OCI-LY7 (cell line): ENCODE measurements at regions not wholly inside any gene's neighbourhood (a gene's known extent, or its start where the extent isn't known, plus 50 kb on each side); places are given as distances from the start of the nearest gene placed in this dataset.

ENCODE experiments used
- BruUV-seq: library from RNA; stranded (reverse); fragments of 400-500 nt; replicated peaks from 2 replicates; lab custom pipeline; 2021; lab: Mats Ljungman, UMichigan
- CTCF ChIA-PET: fragments of 300-600 bp; sonication (Branson Sonifier 250); formaldehyde crosslinking; loops from one replicate; lab custom pipeline; 2022; ENCODE audit warnings: antibody characterized with exemption; ENCODE audit not compliant: unreplicated experiment; lab: Charles Lee
- POLR2A ChIA-PET: fragments of 300-600 bp; sonication (Branson Sonifier 250); formaldehyde crosslinking; loops from one replicate; lab custom pipeline; 2022; ENCODE audit warnings: antibody characterized with exemption; lab: Charles Lee
- DNase-seq: peaks from one replicate; pipeline ENCODE4 v3.0.0-alpha.2; 2015; ENCODE audit warnings: low spot score
- H2AFZ ChIP-seq: fragments of 200-600 bp; sonication (generic), shearing (Covaris generic); 2 replicates; pipeline ENCODE4 v1.6.1; 2014; ENCODE audit warnings: mild to moderate bottlenecking, antibody characterized with exemption, low read length, moderate library complexity
- H3K27ac ChIP-seq: fragments of 200-600 bp; sonication (generic); 2 replicates; pipeline ENCODE4 v1.5.1; 2014; ENCODE audit warnings: mixed run types, low read depth, mild to moderate bottlenecking, moderate library complexity, low read length, inconsistent platforms; ENCODE audit not compliant: poor library complexity, severe bottlenecking
- H3K36me3 ChIP-seq: fragments of 200-600 bp; sonication (generic); 2 replicates; pipeline ENCODE4 v1.6.1; 2014; ENCODE audit warnings: mild to moderate bottlenecking, antibody characterized with exemption, low read length, moderate library complexity, mixed read lengths; ENCODE audit not compliant: insufficient read depth
- H3K4me1 ChIP-seq: fragments of 200-600 bp; sonication (generic); 2 replicates; pipeline ENCODE4 v1.5.1; 2014; ENCODE audit warnings: mild to moderate bottlenecking, low read length; ENCODE audit not compliant: insufficient read depth, poor library complexity, severe bottlenecking
- H3K4me2 ChIP-seq: fragments of 200-600 bp; sonication (generic); 2 replicates; pipeline ENCODE4 v1.6.1; 2014; ENCODE audit warnings: mild to moderate bottlenecking, low read length
- H3K4me3 ChIP-seq: fragments of 200-600 bp; sonication (generic); 2 replicates; pipeline ENCODE4 v1.5.1; 2014; ENCODE audit warnings: mild to moderate bottlenecking, low read depth, low read length; ENCODE audit not compliant: poor library complexity, severe bottlenecking
- H3K79me2 ChIP-seq: fragments of 200-600 bp; sonication (generic); 2 replicates; pipeline ENCODE4 v1.6.1; 2016; ENCODE audit warnings: low read depth, mild to moderate bottlenecking, low read length, moderate library complexity, mixed read lengths; ENCODE audit not compliant: insufficient read depth
- H3K9me2 ChIP-seq: fragments of 200-600 bp; sonication (generic); 2 replicates; pipeline ENCODE4 v1.6.1; 2016; ENCODE audit warnings: mild to moderate bottlenecking, low read length, mixed read lengths; ENCODE audit not compliant: insufficient read depth
- H3K9me3 ChIP-seq: fragments of 200-600 bp; sonication (generic); 2 replicates; pipeline ENCODE4 v1.6.1; 2014; ENCODE audit warnings: mild to moderate bottlenecking, mixed run types, low read length, mixed read lengths
- H4K20me1 ChIP-seq: fragments of 200-600 bp; sonication (generic); 2 replicates; pipeline ENCODE4 v1.6.1; 2014; ENCODE audit warnings: mild to moderate bottlenecking, antibody characterized with exemption, low read length, moderate library complexity, mixed read lengths; ENCODE audit not compliant: insufficient read depth
- CTCF ChIP-seq: fragments of 200-600 bp; sonication (generic); conservative IDR thresholded peaks from 2 replicates; pipeline ENCODE4 v1.5.1; 2014; ENCODE audit warnings: mild to moderate bottlenecking, antibody characterized with exemption, low read length, moderate library complexity, mixed read lengths
- EZH2phosphoT487 ChIP-seq: fragments of 200-600 bp; sonication (generic); IDR thresholded peaks from 2 replicates; pipeline ENCODE4 v1.6.1; 2018; ENCODE audit warnings: low read depth, borderline replicate concordance, mild to moderate bottlenecking, mixed run types, antibody characterized with exemption, low read length, moderate library complexity, mixed read lengths
- intact Hi-C: fragments of 100-400 bp; cut with micrococcal nuclease; formaldehyde crosslinking; loops from one replicate; pipeline ENCODE4 v1.10.0; 2022; ENCODE audit not compliant: unreplicated experiment

DNA sequence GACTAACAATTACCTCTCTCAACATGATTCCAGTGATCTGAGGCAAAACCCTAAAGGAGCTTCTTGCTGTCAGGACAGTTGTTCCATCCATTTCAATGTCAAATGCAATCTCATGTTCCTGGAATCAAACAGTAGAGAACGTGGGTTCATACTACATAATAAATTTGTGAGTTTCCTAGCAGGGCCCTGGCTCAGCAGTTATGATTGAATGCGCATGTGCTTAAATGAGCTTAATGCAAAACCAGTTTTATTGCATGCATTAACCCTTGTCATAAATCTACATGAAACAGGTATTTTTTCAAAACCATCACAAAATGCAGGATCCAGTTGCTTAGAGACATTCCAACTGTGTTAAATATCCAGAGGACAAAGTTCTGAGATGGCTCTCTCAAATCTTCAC is 225.4 kb upstream of the TMEM72 start:
- no TSS peak for BruUV-seq
- Histone ChIP-seq H3K9me2 (no peaks in the 10 kb centered on the region), H3K9me3 (no peaks in the 10 kb centered on the region), H4K20me1 (no peaks in the 10 kb centered on the region), H3K4me3 (no peak overlapping the region), H3K27ac (no peak overlapping the region), H3K36me3 (no peaks in the 10 kb centered on the region), H3K79me2 (no peaks in the 10 kb centered on the region), H3K4me1 (no peaks in the 10 kb centered on the region), H3K4me2 (no peak overlapping the region), H2AFZ (no peak overlapping the region)
- ChIA-PET POLR2A (no interaction called here), CTCF (no interaction called here)
- TF ChIP-seq EZH2phosphoT487, result no peak
- no peak for TF ChIP-seq CTCF
- no peak for DNase-seq
- intact Hi-C loops, result no loop called here

GRCh38 chr10:44689368-44689767 is 221.8 kb upstream of the TMEM72 start:
- Histone ChIP-seq H3K4me3 (no peak overlapping the region), H3K9me2 (no peaks in the 10 kb centered on the region), H3K27ac (no peak overlapping the region), H3K36me3 (no peaks in the 10 kb centered on the region), H3K4me2 (no peak overlapping the region), H3K9me3 (no peaks in the 10 kb centered on the region), H2AFZ (no peak overlapping the region), H3K4me1 (no peaks in the 10 kb centered on the region), H4K20me1 (no peaks in the 10 kb centered on the region), H3K79me2 (no peaks in the 10 kb centered on the region)
- no peak for DNase-seq
- TF ChIP-seq EZH2phosphoT487 (no peak), CTCF (no peak)
- BruUV-seq, result no TSS peak
- ChIA-PET POLR2A (no interaction called here), CTCF (no interaction called here)
- intact Hi-C loops, result no loop called here

DNA sequence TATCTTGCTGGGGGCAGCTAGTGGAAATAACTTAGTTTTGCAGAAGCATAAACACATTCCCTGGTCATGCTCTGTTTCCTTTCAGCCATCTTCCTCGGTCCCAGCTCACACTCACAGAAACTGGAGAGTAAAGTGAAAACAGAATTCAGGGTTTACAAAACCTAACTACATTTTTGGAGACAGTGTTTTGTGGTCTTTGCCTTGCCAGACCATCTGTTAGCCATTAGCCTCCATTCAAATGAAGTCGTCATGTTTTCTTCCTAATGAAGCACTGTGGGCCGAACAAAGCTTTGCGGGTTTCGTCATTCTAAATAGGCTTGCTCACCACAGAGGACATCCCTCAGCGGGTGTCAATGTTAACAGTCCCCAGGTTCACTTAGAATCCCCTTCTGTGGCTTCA is 214.6 kb upstream of the TMEM72 start:
- intact Hi-C loops, result no loop called here
- DNase-seq, result no peak
- H3K36me3 ChIP-seq, result no peaks in the 10 kb centered on the region
- H3K79me2 ChIP-seq, result no peaks in the 10 kb centered on the region
- no peak overlapping the region for H3K4me3 ChIP-seq
- no peak for TF ChIP-seq CTCF
- TF ChIP-seq EZH2phosphoT487, result no peak
- H3K4me1 ChIP-seq, result no peaks in the 10 kb centered on the region
- ChIA-PET POLR2A (no interaction called here), CTCF (no interaction called here)
- H3K27ac ChIP-seq, result no peak overlapping the region
- no TSS peak for BruUV-seq
- H3K9me3 ChIP-seq, result no peaks in the 10 kb centered on the region
- H2AFZ ChIP-seq, result no peak overlapping the region
- no peaks in the 10 kb centered on the region for H4K20me1 ChIP-seq
- H3K9me2 ChIP-seq, result no peaks in the 10 kb centered on the region
- no peak overlapping the region for H3K4me2 ChIP-seq
